ENCODE measurements at regions not wholly inside any gene's neighbourhood (a gene's known extent, or its start where the extent isn't known, plus 50 kb on each side); places are given as distances from the start of the nearest gene placed in this dataset.

GRCh38 chr2:180322781-180323180 is 315.7 kb upstream of the CWC22 start:
- Mint-ChIP-seq H3K36me3 (ENCODE audit: insufficient read depth) (peaks cover 2% of the 10 kb centered on the region), H3K4me1 (ENCODE audit: low read depth) (peaks cover 2% of the 10 kb centered on the region), H3K9me3 (ENCODE audit: low read depth) (peaks cover 16% of the 10 kb centered on the region), H3K27me3 (no peaks in the 10 kb centered on the region), H3K4me3 (ENCODE audit: low read depth) (no peak overlapping the region), H3K27ac (no peak overlapping the region)
- no peak for TF ChIP-seq CTCF (IDR thresholded peaks at IDR 0.05; ENCODE audit: unreplicated experiment)
- DNase-seq (ENCODE audit: low spot score, unreplicated experiment): no peak

- no peaks in the 10 kb centered on the region for H3K27me3 Mint-ChIP-seq
- peaks cover 28% of the 10 kb centered on the region for H3K9me3 Mint-ChIP-seq (ENCODE audit: low read depth)
- H3K36me3 Mint-ChIP-seq (ENCODE audit: insufficient read depth): peaks cover 2% of the 10 kb centered on the region
- no peak for TF ChIP-seq CTCF (IDR thresholded peaks at IDR 0.05; ENCODE audit: unreplicated experiment)
- H3K27ac Mint-ChIP-seq: no peak overlapping the region
- no peak for DNase-seq (ENCODE audit: low spot score, unreplicated experiment)
- peaks cover 2% of the 10 kb centered on the region for H3K4me1 Mint-ChIP-seq (ENCODE audit: low read depth)
- H3K4me3 Mint-ChIP-seq (ENCODE audit: low read depth): no peak overlapping the region
Observed at GRCh38 chr2:180319586-180320405, 312.7 kb upstream of the CWC22 start.

GRCh38 chr2:180314086-180314485 is 307.0 kb upstream of the CWC22 start:
- DNase-seq (ENCODE audit: low spot score, unreplicated experiment): no peak
- no peak overlapping the region for H3K4me3 Mint-ChIP-seq (ENCODE audit: low read depth)
- H3K4me1 Mint-ChIP-seq (ENCODE audit: low read depth): no peaks in the 10 kb centered on the region
- no peak overlapping the region for H3K27ac Mint-ChIP-seq
- TF ChIP-seq CTCF (IDR thresholded peaks at IDR 0.05; ENCODE audit: unreplicated experiment): no peak
- peaks cover 15% of the 10 kb centered on the region for H3K9me3 Mint-ChIP-seq (ENCODE audit: low read depth)
- H3K36me3 Mint-ChIP-seq (ENCODE audit: insufficient read depth): no peaks in the 10 kb centered on the region
- H3K27me3 Mint-ChIP-seq: no peaks in the 10 kb centered on the region

GRCh38 chr2:180312542-180312941 is 305.4 kb upstream of the CWC22 start:
- Mint-ChIP-seq H3K27me3 (no peaks in the 10 kb centered on the region), H3K27ac (no peak overlapping the region), H3K4me3 (ENCODE audit: low read depth) (no peak overlapping the region), H3K4me1 (ENCODE audit: low read depth) (no peaks in the 10 kb centered on the region), H3K36me3 (ENCODE audit: insufficient read depth) (no peaks in the 10 kb centered on the region), H3K9me3 (ENCODE audit: low read depth) (peaks cover 9% of the 10 kb centered on the region)
- TF ChIP-seq CTCF (IDR thresholded peaks at IDR 0.05; ENCODE audit: unreplicated experiment): no peak
- no peak for DNase-seq (ENCODE audit: low spot score, unreplicated experiment)

GRCh38 chr2:180307096-180307495 is 300.0 kb upstream of the CWC22 start:
- no peaks in the 10 kb centered on the region for H3K36me3 Mint-ChIP-seq (ENCODE audit: insufficient read depth)
- DNase-seq (ENCODE audit: low spot score, unreplicated experiment): no peak
- H3K27ac Mint-ChIP-seq: no peak overlapping the region
- H3K9me3 Mint-ChIP-seq (ENCODE audit: low read depth): no peaks in the 10 kb centered on the region
- no peaks in the 10 kb centered on the region for H3K4me1 Mint-ChIP-seq (ENCODE audit: low read depth)
- H3K4me3 Mint-ChIP-seq (ENCODE audit: low read depth): no peak overlapping the region
- no peaks in the 10 kb centered on the region for H3K27me3 Mint-ChIP-seq
- no peak for TF ChIP-seq CTCF (IDR thresholded peaks at IDR 0.05; ENCODE audit: unreplicated experiment)

Data from progenitor cell of endocrine pancreas (in vitro differentiated cells).